PC-9 (cell line): ENCODE measurements at regions not wholly inside any gene's neighbourhood (a gene's known extent, or its start where the extent isn't known, plus 50 kb on each side); places are given as distances from the start of the nearest gene placed in this dataset.

Source experiments
- BruUV-seq: library from RNA; stranded (reverse); fragments of 400-500 nt; replicated peaks from 2 replicates; lab custom pipeline; 2021; lab: Mats Ljungman, UMichigan
- CTCF ChIA-PET: fragments of 300-600 bp; sonication (Branson Sonifier 250); formaldehyde crosslinking; loops from one replicate; lab custom pipeline; 2022; ENCODE audit warnings: antibody characterized with exemption; lab: Charles Lee
- POLR2A ChIA-PET: fragments of 300-600 bp; sonication (Branson Sonifier 250); formaldehyde crosslinking; loops from one replicate; lab custom pipeline; 2022; ENCODE audit warnings: antibody characterized with exemption; ENCODE audit not compliant: unreplicated experiment; lab: Charles Lee
- DNase-seq, 2 experiments: peaks; one replicate each; pipeline versions ENCODE4 v3.0.0 to v3.0.0-alpha.2; 2015 to 2022; ENCODE audit warnings: mixed read lengths in 1 of 2
- H2AFZ ChIP-seq: fragments of 200-600 bp; sonication (generic); 2 replicates; pipeline ENCODE4 v1.8.1; 2017; ENCODE audit warnings: antibody characterized with exemption
- H3F3A ChIP-seq: fragments of 200-600 bp; sonication (generic); 2 replicates; pipeline ENCODE4 v1.8.1; 2017; ENCODE audit warnings: antibody characterized with exemption, mild to moderate bottlenecking, low read depth; ENCODE audit not compliant: insufficient read depth
- H3K27ac ChIP-seq: fragments of 200-600 bp; sonication (generic); 2 replicates; pipeline ENCODE4 v1.6.1; 2016; ENCODE audit warnings: mixed run types
- H3K27me3 ChIP-seq: fragments of 200-600 bp; sonication (generic); 2 replicates; pipeline ENCODE4 v1.6.1; 2016; ENCODE audit warnings: low read depth, mixed run types; ENCODE audit not compliant: insufficient read depth
- H3K36me3 ChIP-seq: fragments of 200-600 bp; sonication (generic); 2 replicates; pipeline ENCODE4 v1.6.1; 2016; ENCODE audit warnings: low read depth, mixed run types
- H3K4me1 ChIP-seq: fragments of 200-600 bp; sonication (generic); replicated peaks from 2 replicates; pipeline ENCODE4 v1.6.1; 2016; ENCODE audit warnings: mixed run types; ENCODE audit not compliant: insufficient read depth
- H3K4me2 ChIP-seq: fragments of 200-600 bp; sonication (generic); 2 replicates; pipeline ENCODE4 v1.6.1; 2017; ENCODE audit warnings: mixed run types
- H3K4me3 ChIP-seq: fragments of 200-600 bp; sonication (generic); 2 replicates; pipeline ENCODE4 v1.6.1; 2016; ENCODE audit warnings: mixed run types
- H3K79me2 ChIP-seq: fragments of 200-600 bp; sonication (generic); 2 replicates; pipeline ENCODE4 v1.6.1; 2017; ENCODE audit warnings: low read depth, mixed run types
- H3K9me2 ChIP-seq: fragments of 200-600 bp; sonication (generic); 2 replicates; pipeline ENCODE4 v1.8.1; 2017; ENCODE audit warnings: mild to moderate bottlenecking; ENCODE audit not compliant: insufficient read depth
- H3K9me3 ChIP-seq: fragments of 200-600 bp; sonication (generic); 2 replicates; pipeline ENCODE4 v1.8.1; 2016; ENCODE audit warnings: low read depth; ENCODE audit not compliant: insufficient read depth
- H4K20me1 ChIP-seq: fragments of 200-600 bp; sonication (generic); 2 replicates; pipeline ENCODE4 v1.8.1; 2017; ENCODE audit not compliant: insufficient read depth
- EZH2 ChIP-seq: fragments of 200-600 bp; sonication (generic); IDR thresholded peaks from 2 replicates; pipeline ENCODE4 v1.8.0; 2017; ENCODE audit warnings: antibody characterized with exemption, low read depth
- intact Hi-C: fragments of 100-400 bp; cut with micrococcal nuclease; formaldehyde crosslinking; loops from one replicate; pipeline ENCODE4 v1.10.0; 2022; ENCODE audit not compliant: unreplicated experiment
- TF ChIP-seq, protein P1 (sequence below): fragments of 200-600 bp; sonication (generic); conservative IDR thresholded peaks from 2 replicates; pipeline ENCODE4 v1.6.1; 2017; ENCODE audit warnings: mixed run types, antibody characterized with exemption, mild to moderate bottlenecking, moderate library complexity

DNA sequence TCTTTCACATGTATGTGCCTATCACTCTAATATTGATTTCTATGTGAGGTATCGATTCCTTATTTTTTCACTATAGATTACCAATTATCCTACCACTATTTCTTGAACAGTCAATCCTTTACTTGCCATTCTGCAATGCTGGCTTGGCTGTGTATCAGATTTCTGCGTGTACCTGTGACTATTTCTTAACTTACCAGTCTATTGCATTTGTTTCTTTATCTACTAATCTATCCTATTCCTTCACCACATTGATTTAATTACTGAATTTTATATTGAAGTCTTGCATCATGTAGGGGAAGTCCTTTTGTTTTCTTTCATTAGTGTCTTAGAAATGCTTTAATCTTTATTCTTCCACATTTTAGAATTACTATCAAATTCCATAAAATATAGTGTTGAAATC, 684.8 kb downstream of the LRRC70 start:
- Histone ChIP-seq H3K4me2 (no peak overlapping the region), H3K27ac (no peak overlapping the region), H2AFZ (no peak overlapping the region; the same call in 1 of the 2 replicates), H3K79me2 (no peaks in the 10 kb centered on the region), H3K36me3 (no peaks in the 10 kb centered on the region), H3K9me3 (no peaks in the 10 kb centered on the region), H3K9me2 (no peaks in the 10 kb centered on the region), H3K27me3 (no peaks in the 10 kb centered on the region), H4K20me1 (no peaks in the 10 kb centered on the region), H3K4me1 (no peaks in the 10 kb centered on the region), H3F3A (no peaks in the 10 kb centered on the region), H3K4me3 (no peak overlapping the region)
- CTCF ChIA-PET = no interaction called here
- no peak for DNase-seq
- intact Hi-C loops = no loop called here
- no peak for TF ChIP-seq EZH2
- TF ChIP-seq, protein P1, sequence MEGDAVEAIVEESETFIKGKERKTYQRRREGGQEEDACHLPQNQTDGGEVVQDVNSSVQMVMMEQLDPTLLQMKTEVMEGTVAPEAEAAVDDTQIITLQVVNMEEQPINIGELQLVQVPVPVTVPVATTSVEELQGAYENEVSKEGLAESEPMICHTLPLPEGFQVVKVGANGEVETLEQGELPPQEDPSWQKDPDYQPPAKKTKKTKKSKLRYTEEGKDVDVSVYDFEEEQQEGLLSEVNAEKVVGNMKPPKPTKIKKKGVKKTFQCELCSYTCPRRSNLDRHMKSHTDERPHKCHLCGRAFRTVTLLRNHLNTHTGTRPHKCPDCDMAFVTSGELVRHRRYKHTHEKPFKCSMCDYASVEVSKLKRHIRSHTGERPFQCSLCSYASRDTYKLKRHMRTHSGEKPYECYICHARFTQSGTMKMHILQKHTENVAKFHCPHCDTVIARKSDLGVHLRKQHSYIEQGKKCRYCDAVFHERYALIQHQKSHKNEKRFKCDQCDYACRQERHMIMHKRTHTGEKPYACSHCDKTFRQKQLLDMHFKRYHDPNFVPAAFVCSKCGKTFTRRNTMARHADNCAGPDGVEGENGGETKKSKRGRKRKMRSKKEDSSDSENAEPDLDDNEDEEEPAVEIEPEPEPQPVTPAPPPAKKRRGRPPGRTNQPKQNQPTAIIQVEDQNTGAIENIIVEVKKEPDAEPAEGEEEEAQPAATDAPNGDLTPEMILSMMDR = no peak
- no TSS peak for BruUV-seq
- POLR2A ChIA-PET = no interaction called here

DNA sequence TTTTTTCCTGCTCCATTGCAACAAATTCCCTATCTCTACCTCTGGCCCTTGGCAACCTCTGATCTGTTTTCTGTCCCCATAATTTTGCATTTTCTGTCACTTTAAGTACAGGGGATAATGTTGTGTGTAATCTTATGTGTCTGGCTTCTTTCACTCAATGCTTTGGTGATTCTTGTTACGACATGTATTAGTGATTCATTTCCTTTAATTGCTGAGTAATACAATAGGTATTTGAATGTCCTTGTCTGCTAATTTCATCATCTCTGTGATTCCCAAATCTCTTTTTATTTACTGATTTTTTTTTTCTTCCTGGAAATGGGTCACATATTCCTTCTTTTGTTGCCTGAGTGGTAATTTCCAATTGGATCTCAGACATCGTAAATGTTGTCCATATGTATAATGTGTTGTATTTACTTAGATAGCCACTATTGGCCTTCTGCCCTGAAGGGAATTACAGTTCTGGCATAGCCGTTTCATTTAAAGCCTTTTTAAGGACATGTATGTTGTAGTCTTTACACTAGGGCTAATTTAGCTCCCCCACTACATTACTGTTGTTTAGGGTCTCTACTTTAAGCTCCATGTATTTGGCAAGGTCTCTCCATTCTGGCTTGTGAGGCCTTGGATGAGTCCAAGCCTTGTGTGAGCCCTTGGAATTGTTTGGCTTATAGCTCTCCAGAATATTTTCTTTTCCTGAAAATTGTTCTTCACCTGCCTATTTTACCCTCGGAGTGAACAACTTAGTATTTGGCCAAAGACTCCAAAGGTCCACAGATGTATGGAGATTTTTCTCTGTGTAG, 683.8 kb downstream of the LRRC70 start:
- BruUV-seq = no TSS peak
- Histone ChIP-seq H2AFZ (no peak overlapping the region), H3K9me2 (no peaks in the 10 kb centered on the region), H3F3A (no peaks in the 10 kb centered on the region), H3K27me3 (no peaks in the 10 kb centered on the region), H3K4me3 (no peak overlapping the region), H3K27ac (no peak overlapping the region), H4K20me1 (no peaks in the 10 kb centered on the region), H3K9me3 (no peaks in the 10 kb centered on the region), H3K36me3 (no peaks in the 10 kb centered on the region), H3K4me1 (no peaks in the 10 kb centered on the region), H3K79me2 (no peaks in the 10 kb centered on the region), H3K4me2 (no peak overlapping the region)
- TF ChIP-seq EZH2 = no peak
- TF ChIP-seq, protein P1 = no peak
- ChIA-PET CTCF (no interaction called here), POLR2A (no interaction called here)
- DNase-seq = no peak
- intact Hi-C loops = no loop called here

DNA sequence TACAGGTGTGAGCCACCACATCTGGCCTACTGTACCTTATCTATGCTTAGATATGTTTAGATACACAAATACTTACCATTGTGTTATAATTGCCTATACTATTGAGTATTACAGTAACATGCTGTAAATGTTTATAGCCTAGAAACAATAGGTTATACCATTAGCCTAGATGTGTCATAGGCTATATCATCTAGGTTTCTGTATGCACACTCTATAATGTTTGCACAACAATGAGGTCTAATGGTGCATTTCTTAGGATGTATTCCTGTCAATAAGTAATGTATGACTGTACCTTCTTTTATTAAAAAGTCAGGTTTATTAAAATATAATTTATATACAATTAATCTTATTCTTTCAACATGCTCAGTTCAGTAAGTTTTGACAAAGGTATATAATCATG, 683.1 kb downstream of the LRRC70 start:
- Histone ChIP-seq H3K27ac (no peak overlapping the region), H3K4me3 (no peak overlapping the region), H2AFZ (no peak overlapping the region), H3F3A (no peaks in the 10 kb centered on the region), H3K9me3 (no peaks in the 10 kb centered on the region), H4K20me1 (no peaks in the 10 kb centered on the region), H3K9me2 (no peaks in the 10 kb centered on the region), H3K4me2 (no peak overlapping the region), H3K27me3 (no peaks in the 10 kb centered on the region), H3K79me2 (no peaks in the 10 kb centered on the region), H3K36me3 (no peaks in the 10 kb centered on the region), H3K4me1 (no peaks in the 10 kb centered on the region)
- CTCF ChIA-PET = no interaction called here
- POLR2A ChIA-PET = no interaction called here
- intact Hi-C loops = no loop called here
- no peak for TF ChIP-seq EZH2
- TF ChIP-seq, protein P1 = no peak
- BruUV-seq = no TSS peak
- no peak for DNase-seq
